GM21381 (cell line): ENCODE measurements at regions not wholly inside any gene's neighbourhood (a gene's known extent, or its start where the extent isn't known, plus 50 kb on each side); places are given as distances from the start of the nearest gene placed in this dataset.
"Not testable (repeated sequence)": the region's sequence is repeated elsewhere in the genome, so short reads cannot be mapped to it uniquely, and the experiment has no call there.

Source experiments
- ATAC-seq: cut with Tn5 transposase; IDR thresholded peaks from one replicate; pipeline ENCODE4 v1.9.1; 2021; ENCODE audit warnings: mild to moderate bottlenecking, moderate library complexity; ENCODE audit not compliant: unreplicated experiment

DNA sequence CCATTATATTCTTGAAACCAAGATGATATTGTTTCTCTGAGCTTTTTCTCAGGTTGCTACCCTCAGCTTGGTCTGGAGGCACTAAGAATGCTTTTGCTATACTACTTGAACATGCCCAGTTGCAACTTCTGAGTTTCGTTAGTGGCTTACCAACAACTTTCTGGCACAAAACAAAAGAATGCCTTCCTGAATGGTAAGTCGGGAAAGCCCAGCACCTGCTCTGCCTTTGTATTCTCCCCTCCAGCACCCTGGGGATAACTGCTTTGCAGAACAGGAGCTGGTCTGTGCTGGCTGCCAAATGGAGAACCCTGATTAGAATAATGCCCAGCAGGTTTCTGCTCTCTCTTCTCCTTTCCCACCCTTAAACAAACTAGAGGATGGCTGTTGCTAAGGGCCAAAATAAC is 149.3 kb downstream of the TGFB2 start:
- ATAC-seq, result no peak

DNA sequence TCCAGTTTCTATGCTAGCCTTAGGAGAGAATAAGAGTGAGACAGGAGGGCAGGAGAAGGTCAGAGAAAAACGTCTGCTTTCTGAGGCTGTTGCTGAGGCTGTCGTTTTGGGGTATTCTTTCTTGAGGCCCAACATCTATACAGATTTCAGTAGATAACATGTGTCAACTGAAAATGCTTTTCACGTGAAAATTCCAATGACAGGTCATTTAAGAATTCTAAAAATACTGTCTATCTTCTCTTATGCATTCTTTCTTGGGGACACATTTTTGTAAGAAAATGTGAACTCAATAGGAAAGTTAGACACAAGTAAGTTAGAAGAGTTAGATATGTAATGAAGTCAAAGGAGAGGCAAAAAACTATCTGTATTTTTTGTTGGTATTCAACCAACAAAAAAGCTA is 150.8 kb downstream of the TGFB2 start:
- ATAC-seq, result no peak

DNA sequence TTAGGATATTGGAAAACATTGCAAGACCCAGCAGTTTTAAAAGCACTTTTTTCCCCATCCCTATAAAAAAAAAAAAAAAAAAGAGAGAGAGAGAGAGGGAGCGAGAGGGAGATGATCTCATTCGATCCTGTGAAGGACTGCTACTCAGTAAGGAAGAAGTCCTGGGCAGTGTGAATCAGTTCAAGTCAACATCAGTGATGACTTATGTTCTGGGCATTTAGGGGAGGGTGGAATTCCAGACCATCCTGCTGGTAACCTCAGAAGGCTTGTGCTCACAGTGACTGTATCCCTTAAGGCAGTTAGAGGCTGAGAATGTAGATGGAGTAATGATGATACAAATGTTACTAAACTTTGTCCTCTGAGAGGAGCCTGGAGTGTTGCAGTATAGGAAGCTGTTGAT is 151.4 kb downstream of the TGFB2 start:
- no peak for ATAC-seq

DNA sequence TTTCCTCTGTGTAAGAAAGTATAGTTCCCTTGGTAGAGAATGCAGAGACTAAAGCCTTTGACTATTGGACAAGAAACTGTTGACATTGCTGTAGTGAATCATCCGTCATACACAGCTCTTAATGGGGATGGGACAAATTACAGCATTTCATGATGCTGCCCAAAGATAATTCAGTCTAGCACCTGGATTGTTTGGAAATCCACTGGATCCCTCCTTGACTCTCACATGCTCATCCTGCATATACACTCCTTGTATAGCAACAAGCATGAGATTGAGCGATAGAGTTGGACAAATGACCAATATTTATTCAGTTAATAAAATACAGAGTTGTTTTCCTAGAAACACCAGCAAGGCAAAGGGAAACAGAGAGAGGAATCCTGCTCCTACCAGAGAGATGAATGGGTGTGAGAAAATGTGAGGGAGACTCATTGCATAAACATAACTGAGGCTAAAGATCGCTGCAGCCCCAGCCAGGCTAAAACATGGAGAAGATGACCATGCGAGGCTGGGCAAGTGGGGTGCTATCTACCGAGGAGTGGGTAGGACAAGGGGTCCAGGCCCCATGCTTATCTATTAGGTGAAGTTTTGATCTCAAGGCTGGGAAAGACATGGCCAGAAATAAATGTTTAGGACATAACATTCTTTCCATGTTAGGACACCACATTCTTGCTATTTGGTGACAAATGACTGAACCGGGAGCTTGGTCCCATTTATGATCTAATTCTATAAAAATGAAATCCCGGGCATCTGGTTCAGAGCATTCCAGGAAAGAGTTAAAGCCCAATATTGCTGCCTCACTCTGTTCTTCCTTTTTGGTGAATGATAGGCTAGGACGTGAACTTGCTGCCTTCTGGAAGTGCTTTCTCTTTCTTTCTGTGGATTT is 153.2 kb downstream of the TGFB2 start:
- no peak for ATAC-seq

DNA sequence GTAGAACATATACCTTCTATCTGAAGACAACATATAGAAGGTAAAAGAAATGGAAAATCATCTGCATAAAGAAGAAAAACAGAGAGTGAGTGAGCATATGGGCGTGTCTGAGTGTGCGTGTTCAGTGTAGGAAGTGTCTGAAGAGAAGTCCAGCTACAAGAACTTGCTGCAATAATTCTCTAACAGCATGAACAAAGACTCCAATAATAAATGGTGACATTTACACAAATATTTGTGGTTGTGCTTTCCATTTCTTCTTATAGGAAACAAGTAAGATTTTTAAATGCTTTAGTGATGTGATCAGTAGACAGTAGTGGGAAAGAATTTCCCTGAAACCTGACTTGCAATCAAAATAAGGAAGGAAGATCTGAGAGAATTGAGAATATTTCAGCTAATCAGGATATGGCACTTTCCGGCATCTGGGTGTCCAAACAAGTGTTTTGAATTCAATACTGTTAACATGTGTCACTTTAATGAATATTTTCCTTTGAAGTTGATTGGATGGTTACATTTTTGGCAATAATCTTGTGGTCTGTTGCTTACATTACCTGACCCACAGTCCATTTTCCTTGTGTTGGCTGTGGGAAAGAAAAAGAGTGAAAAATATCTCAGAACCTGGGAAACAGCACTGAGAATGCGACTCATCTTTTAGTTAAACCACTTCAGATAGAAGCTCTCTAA is 154.0 kb downstream of the TGFB2 start:
- ATAC-seq, result no peak

DNA sequence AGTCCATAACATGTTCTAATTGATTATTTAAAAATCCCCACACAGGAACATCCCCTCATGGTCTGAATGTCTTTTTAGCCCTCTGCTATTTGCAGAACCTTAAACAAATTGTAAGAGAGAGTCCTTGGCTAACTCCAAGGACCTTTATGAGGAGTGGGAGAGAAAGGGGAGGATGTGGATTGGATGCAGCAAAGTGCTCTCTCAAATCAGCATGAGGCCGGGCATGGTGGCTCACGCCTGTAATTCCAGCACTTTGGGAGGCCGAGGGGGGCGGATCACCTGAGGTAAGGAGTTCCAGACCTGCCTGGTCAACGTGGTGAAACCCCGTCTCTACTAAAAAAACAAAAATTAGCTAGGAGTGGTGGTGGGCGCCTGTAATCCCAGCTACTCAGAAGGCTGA is 154.8 kb downstream of the TGFB2 start:
- ATAC-seq, result no peak

DNA sequence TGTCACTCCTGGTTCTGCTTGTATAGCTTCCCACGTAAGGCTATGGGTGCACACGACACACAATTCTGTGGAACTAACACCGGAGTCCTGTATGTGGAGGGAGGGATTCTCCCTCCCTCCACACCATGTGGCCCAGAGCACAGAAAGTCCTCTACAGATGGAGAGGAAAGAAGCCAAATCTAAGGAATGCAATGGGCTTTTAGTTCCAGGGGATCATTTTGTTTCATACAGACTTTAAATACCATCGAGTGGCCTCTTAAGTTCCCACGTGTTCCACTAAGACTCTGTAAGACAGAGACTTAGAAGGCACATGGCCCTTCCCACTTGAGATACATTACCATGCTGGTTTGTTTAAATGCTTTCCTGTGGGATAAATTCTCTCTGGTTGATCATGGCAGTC is 156.0 kb downstream of the TGFB2 start:
- ATAC-seq, result no peak

DNA sequence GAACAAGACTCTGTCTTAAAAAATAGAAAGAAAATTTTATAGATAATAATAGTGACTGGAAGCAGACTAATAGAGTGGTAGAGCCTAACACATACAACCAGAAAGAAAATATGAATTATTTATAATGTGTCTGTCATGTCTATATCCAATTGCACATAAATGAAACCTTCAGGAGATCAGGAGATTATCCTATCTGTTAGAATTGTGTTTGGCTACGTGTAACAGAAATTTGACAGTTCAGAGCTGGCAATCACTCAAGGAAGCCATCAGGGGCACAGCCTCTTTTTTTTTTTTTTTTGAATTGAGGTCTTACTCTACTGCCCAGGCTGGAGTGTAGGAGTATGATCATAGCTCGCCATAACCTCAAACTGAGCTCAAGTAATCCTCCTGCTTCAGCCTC is 157.2 kb downstream of the TGFB2 start:
- ATAC-seq, result no peak

DNA sequence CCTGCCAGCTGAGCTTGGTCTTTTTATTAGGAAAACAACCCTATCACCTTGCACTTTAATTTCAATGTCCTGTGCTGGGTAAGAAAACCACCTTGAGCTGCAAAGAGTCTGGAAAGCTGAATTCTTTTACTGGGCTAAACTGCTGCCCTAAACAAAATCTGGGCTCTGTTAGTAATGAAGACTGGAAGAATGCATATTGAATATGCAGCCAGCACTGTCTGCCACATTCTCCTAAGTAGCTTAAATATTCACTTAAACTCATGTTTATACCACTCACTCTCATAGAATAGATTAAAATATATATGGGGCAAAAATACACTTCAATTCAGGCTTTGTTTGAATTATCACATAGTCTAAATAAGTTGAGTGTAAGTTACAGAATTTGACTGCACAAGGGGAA is 158.0 kb downstream of the TGFB2 start:
- no peak for ATAC-seq

DNA sequence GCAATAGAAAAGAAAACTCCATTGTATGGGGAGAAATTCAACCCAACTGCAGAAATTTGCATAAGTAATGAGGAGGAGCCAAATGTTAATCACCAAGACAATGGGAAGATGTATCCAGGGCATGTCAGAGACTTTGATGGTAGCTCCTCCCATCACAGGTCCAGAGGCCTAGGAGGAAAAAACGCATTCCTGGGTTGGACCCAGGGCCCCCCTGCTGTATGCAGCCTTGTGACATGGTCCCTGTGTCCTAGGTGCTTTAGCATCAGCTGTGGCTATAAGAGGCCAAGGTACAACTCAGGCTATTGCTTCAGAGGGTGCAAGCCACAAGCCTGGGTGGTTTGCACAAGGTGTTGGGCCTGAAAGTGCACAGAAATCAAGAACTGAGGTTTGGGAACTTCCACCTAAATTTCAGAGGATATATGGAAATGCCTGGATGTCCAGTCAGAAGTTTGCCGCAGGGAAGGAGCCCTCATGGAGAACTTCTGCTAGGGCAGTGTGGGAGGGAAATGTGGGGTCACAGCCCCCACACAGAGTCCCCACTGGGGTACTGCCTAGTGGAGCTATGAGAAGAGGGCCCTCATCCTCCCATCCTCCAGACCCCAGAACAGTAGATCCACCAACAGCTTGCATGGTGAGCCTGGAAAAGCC is 162.3 kb downstream of the TGFB2 start:
- no peak for ATAC-seq

DNA sequence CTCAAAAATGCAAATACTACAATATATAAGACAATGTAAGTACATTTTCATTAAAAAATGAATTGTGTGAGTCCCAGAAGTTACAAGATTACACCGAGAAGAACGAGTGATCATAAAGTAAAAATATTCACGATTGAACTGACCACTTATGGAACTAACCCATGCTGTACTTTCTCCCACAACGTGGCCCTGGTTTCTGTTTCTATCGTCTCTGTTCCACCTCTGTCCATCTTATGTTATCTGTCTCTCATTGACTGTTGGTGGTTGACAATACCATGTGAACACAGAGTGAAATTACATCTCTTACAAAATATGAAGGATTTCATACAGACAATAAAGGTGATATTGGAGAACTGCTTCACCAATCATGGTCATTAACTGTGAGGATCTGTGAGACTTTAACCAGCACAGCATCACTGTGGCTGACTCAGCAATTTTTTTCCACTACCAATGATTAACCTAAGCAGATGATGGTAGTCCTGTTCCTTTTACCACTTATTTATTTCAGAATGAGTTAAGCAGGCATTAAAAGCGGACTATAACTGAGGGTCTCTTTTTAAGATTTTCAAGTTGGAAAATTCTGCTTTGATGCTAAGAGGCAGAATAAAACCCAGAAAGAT is 165.1 kb downstream of the TGFB2 start:
- ATAC-seq, result peak; percentile 68

DNA sequence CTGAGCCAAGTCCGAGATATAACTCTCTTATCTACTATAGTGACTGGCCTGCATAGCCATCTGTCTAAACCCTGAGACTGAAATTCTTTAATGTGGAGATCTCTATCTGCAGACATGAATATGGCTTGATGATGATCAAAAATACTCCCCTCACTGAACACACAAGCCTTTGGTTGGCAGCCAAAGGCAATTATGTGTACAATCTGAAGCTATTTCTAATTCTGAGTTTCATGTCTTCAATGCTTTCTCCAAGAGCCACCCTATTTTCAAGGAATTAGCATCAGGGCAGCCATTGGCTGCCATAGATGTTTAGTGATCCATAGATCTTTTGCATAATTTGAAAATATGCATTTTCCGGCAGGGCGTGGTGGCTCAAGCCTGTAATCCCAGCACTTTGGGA is 168.2 kb downstream of the TGFB2 start:
- ATAC-seq, result no peak

DNA sequence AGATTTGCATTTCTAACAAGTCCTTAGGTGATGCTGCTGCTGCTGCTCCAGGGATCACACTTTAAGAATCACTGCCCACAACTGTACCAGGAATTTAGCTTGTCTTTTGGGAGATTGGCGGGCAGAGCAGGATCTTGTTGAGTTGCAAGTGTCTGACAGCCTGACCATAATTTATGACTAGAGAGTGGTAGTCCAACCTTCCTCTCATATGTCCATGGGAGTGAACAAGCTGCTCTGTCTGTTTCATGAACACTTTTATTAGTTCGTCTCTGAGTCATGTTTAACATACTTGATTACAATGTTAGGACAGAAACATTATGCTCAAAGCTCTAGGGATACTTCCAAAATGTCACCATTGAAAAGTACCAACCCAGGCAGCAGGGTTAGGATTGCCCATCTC is 169.6 kb downstream of the TGFB2 start:
- ATAC-seq, result no peak

DNA sequence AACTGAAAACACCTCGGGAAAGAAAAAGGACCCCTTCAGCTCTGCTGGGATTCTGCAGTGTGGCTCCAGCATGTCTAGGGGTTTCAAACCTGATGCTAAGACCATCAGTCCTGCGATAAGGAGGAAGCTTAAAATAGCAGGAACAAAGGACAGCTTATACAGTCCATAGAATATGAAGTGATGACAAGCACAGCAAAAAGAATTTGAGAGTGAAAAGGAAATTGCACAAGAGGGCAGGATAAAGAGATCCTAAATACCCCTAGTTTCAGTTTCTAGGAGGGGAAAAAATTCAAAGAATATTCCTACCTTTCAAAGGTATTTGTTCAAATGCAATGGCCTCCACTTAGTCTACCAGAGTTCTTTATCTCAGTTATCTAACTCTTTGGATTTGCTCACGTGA is 171.4 kb downstream of the TGFB2 start:
- ATAC-seq, result no peak

DNA sequence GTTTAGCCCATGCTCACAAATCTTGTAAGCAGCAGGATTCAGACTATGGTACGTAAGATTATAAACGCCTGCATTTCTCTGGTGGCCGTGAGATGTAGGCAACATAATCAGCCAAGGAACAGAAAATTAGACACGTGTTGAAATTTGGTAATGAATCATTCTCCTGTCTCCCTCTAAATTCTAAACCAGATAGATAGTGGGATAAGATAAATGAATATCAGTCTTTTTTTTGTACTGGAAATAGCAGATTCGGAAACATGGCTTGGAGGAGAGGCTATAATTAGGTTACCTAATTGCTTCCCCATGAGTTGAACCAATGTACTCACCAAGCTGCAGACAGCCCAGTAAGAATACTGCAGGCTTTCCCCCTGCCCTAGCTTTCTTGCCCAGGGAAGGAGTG is 172.3 kb downstream of the TGFB2 start:
- no peak for ATAC-seq

DNA sequence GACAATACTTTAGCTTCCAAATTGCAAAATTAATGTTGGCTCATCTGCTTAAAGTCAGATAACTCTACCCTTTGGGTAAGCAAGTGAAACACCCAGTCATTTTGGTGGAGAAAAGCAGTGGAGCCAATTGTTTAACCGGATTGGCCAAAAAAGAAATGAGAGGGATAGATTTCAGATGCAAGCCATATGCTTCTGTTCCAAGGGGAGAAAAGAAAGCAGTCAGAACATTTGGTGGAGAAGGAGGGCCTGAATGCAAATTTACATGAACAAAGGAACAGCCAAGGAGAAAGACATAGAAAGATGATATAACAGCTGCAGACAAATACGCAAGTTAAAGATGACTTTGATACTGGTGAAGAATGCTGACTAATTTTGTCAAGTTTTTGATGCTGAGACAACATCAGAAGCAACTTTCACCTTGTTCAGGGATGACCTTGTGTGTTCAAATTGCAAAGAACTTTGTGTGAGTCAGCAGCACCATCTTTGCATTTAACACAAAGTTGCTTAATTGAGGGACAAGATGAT is 173.1 kb downstream of the TGFB2 start:
- no peak for ATAC-seq

DNA sequence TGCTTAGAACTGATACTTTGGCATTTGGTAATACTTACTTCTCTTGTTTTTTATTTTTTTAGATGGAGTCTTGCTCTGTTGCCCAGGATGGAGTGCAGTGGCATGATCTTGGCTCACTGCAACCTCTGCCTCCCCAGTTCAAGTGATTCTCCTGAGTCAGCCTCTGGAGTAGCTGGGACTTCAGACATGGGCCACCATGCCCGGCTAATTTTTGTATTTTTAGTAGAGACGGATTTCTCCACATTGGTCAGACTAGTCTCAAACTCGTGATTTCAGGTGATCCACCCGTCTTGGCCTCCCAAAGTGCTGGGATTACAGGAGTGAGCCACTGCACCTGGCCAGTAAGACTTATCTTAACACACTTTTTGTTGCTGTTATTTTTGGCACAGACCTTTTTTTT is 175.5 kb downstream of the TGFB2 start:
- not testable (repeated sequence) for ATAC-seq

DNA sequence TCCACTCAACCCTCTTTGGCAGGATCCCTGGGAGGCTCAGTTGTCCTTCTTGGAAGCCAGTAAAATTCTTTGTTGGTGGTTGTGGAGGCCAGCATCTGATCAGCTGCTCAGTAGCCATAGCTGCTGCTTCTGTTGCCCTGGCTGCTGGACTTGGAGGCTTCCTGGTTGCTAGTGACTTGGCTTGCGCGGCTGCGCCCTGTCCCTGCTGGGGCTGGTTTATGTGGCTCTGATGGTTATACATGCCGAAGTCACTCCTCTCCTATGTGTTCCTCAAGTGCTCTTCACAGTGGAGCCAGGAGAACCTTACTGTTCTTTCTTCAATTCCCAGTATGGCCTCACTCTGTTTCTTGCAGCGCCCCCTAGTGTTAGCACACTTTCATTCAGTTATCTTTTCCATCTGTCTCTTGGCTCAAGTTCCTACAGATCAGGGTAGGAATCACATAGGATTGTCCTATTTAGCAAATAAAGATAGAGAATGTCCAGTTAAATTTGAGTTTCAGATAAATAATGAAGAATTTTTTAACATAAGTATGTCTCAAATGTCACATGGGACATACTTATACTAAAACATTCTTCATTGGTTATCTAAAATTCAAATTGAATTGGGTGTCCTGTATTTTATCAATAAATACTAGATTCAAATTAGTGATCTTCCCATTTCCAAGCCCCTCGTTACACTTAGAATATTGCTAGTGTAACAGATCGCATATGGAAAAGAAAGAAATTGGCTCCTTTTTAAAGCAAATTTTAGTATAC is 176.5 kb downstream of the TGFB2 start:
- ATAC-seq, result no peak

DNA sequence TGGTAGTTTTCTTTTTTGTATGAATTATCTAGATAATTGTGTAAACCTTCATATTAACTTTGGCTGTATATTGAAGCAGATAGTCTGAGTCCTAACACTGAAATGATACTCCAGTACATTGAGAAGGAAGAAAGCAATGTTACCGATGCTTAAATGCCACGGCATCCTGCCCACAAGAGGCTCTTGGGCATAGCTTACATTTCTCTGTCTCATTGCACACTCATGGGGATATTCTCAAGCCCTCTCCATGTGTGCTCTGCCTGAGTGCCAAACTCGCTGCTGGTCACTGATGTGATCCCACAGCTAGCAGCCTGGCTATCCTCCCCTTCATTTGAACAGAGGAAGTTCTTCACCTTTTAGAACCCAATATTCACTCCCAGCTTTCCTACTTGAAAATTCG is 179.4 kb downstream of the TGFB2 start:
- ATAC-seq, result no peak

DNA sequence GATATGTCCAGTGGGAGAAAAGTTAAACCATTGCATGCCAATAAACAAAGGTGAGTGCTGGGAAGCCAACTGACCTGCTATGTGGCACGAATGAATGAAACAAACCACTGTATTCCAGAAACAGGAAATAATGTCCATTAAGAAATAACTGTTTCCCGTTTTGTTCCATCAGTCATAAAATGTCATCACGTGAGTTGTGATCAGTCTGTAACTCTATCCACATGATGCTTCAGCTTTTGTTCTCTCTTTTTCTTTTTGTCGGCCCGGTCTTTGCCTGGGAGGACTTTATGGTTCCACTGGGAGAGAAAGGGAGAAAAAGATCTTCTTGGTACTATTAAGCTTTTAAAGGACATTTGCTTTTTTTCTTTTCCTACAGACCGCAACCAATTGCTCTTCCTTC is 179.9 kb downstream of the TGFB2 start:
- no peak for ATAC-seq
